ENCODE measurements at regions not wholly inside any gene's neighbourhood (a gene's known extent, or its start where the extent isn't known, plus 50 kb on each side); places are given as distances from the start of the nearest gene placed in this dataset.

DNA sequence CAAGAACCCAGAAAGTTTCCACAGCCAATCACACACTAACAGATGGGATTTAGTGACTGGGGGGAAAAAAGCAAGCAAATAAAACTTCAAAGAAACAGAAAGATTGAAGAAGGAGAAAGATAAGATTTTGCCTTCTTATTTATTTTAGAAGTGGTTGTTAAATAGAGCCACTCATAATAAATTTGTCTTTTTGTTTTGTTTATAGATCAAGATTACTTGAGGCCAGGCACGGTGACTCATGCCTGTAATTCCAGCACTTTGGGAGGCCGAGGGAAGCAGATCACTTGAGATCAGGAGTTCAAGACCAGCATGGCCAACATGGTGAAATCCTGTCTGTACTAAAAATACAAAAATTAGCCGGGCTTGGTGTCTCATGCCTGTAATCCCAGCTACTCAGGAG lies 94.9 kb upstream of the RANBP3L start:
- DNase-seq (no peak), ATAC-seq (ENCODE audit: low read depth) (no peak)
- Mint-ChIP-seq H3K9me3 (no peaks in the 10 kb centered on the region), H3K4me1 (peaks cover 20% of the 10 kb centered on the region), H3K27me3 (no peaks in the 10 kb centered on the region), H3K27ac (no peak overlapping the region), H3K36me3 (ENCODE audit: low read depth) (no peaks in the 10 kb centered on the region), H3K4me3 (no peak overlapping the region)
- ChIA-PET POLR2A (no interaction called here), CTCF (no interaction called here)
- intact Hi-C loops (cut with micrococcal nuclease): loop anchor here (10.0 kb wide), 2 partner anchors 322 to 548 kb away; no protein-coding TSS in a partner anchor
- TF ChIP-seq, protein P1, sequence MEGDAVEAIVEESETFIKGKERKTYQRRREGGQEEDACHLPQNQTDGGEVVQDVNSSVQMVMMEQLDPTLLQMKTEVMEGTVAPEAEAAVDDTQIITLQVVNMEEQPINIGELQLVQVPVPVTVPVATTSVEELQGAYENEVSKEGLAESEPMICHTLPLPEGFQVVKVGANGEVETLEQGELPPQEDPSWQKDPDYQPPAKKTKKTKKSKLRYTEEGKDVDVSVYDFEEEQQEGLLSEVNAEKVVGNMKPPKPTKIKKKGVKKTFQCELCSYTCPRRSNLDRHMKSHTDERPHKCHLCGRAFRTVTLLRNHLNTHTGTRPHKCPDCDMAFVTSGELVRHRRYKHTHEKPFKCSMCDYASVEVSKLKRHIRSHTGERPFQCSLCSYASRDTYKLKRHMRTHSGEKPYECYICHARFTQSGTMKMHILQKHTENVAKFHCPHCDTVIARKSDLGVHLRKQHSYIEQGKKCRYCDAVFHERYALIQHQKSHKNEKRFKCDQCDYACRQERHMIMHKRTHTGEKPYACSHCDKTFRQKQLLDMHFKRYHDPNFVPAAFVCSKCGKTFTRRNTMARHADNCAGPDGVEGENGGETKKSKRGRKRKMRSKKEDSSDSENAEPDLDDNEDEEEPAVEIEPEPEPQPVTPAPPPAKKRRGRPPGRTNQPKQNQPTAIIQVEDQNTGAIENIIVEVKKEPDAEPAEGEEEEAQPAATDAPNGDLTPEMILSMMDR (IDR thresholded peaks at IDR 0.05): no peak

DNA sequence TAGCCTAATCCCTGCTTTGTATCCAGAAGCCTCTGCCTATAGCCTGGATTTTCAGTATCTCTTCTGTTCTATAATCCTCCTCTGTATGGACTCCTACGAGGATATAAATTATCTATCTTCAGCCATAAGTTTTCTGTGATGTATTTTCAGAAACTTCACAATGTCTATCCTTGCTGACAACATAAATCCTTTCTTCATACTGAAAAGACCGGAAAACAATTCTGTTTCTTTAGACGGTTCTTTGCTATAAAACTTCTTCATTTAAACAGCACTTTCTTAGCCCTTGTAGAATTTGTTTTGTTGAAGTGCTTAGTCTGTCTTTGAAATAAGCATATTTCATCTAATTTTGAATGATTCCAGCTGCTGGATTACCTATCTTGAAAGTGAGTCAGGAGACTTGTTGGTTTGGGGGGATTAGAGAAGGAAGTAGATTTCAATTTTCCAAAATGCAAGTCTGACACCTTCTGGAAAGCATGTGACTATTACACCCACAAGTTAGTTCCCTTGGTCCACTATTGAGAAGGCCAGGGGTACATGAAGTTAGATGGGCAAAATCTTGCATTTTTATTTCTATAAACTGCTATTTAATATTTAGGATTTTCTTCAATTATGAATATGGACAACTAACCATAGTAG lies 96.3 kb upstream of the RANBP3L start:
- H3K36me3 Mint-ChIP-seq (ENCODE audit: low read depth): no peaks in the 10 kb centered on the region
- peaks cover 26% of the 10 kb centered on the region for H3K4me1 Mint-ChIP-seq
- ATAC-seq (ENCODE audit: low read depth) (no peak), DNase-seq (no peak)
- H3K4me3 Mint-ChIP-seq: no peak overlapping the region
- intact Hi-C loops (cut with micrococcal nuclease): loop anchor here (2.0 to 10.0 kb wide), 3 partner anchors 133 to 547 kb away; no protein-coding TSS in a partner anchor
- POLR2A ChIA-PET: no interaction called here
- CTCF ChIA-PET: no interaction called here
- H3K27me3 Mint-ChIP-seq: no peaks in the 10 kb centered on the region
- H3K9me3 Mint-ChIP-seq: no peaks in the 10 kb centered on the region
- H3K27ac Mint-ChIP-seq: no peak overlapping the region
- TF ChIP-seq, protein P1 (IDR thresholded peaks at IDR 0.05): no peak

DNA sequence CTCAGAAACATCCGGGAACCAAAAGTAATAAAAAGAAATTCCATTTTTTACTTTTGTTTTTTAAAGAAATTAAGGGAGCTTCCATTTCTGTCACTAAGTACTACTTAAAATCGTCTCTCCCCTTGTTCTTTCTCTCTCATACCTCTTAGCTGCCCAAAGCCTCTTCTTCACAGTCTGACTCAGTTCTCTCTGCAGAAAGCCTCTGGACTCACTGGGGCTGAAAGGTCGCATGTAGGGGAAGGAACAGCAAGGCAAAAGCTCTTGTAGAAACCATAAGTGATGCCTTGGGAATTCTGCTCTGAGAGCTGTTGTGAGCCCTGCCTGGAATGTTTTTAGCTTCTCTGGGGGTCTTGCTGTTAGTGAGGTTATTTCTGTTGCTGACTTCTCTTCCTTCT lies 100.8 kb upstream of the RANBP3L start:
- no peak overlapping the region for H3K4me3 Mint-ChIP-seq
- H3K27ac Mint-ChIP-seq: no peak overlapping the region
- intact Hi-C loops (cut with micrococcal nuclease): no loop called here
- POLR2A ChIA-PET: no interaction called here
- ATAC-seq (ENCODE audit: low read depth) (no peak), DNase-seq (no peak)
- CTCF ChIA-PET: no interaction called here
- H3K4me1 Mint-ChIP-seq: peaks cover 22% of the 10 kb centered on the region
- H3K27me3 Mint-ChIP-seq: no peaks in the 10 kb centered on the region
- TF ChIP-seq, protein P1 (IDR thresholded peaks at IDR 0.05): no peak
- H3K9me3 Mint-ChIP-seq: no peaks in the 10 kb centered on the region
- H3K36me3 Mint-ChIP-seq (ENCODE audit: low read depth): no peaks in the 10 kb centered on the region

DNA sequence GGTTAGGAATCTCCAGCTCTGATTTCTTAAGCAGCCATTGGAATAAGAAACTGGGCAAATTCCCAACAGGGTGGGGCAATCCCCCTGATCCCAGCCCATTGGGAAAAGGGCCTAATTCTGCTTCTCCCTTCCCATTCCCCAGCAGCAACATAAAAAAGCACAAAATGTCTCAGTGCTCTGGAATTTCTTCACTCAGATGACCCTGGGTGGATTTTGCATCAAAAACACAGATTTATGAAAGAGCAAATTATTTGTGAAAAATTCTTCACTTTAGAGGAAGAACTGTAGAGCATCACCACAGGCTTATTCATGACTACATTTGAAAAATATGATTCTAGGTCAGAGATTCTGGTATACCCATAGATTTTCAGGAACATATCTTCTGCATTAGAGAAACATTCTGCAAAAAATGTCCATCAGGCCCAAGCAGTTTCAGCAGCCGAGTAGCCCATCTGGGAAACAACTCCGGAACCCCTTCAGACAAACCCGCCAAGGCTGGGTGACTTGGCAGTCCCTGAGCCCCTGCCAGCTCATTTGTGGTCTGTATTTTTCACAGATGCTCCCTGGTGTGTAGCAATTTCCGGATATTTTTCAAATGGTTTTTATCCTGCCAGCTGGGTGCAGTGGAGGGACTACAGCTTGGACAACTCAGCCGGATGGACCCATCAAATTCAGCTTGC lies 102.1 kb upstream of the RANBP3L start:
- ATAC-seq (ENCODE audit: low read depth): peak; percentile 60
- H3K4me3 Mint-ChIP-seq: no peak overlapping the region
- intact Hi-C loops (cut with micrococcal nuclease): no loop called here

DNA sequence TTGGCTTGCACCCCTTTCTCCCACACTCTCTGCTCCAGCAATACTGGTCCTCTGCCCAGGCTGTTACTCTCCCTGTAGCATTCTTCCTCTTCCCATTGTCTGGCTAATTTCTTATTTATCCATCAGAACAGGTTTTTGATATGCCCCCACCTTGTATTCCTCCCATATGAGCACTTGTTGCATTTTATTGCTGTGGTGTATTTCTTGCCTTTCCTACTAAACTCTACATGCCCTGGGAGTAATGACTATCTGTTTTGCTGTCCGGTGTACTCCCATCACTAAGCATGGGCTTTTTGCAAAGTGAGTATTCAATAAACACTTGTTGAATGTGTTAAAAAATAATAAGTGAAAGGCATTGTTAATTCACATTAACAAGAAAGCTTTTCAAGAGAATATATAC lies 104.3 kb upstream of the RANBP3L start:
- Mint-ChIP-seq H3K36me3 (ENCODE audit: low read depth) (no peaks in the 10 kb centered on the region), H3K27ac (no peak overlapping the region), H3K4me3 (no peak overlapping the region), H3K27me3 (no peaks in the 10 kb centered on the region), H3K9me3 (no peaks in the 10 kb centered on the region), H3K4me1 (peaks cover 22% of the 10 kb centered on the region)
- ATAC-seq (ENCODE audit: low read depth) (no peak), DNase-seq (no peak)
- TF ChIP-seq, protein P1 (IDR thresholded peaks at IDR 0.05): no peak
- ChIA-PET POLR2A (no interaction called here), CTCF (no interaction called here)
- intact Hi-C loops (cut with micrococcal nuclease): no loop called here

More for the DNA sequence above, 102.1 kb upstream of the RANBP3L start:
- no peak for DNase-seq
- Mint-ChIP-seq H3K27me3 (no peaks in the 10 kb centered on the region), H3K36me3 (ENCODE audit: low read depth) (no peaks in the 10 kb centered on the region), H3K27ac (peak overlapping the region; percentile 5), H3K4me1 (peaks cover 22% of the 10 kb centered on the region), H3K9me3 (no peaks in the 10 kb centered on the region)
- POLR2A ChIA-PET: no interaction called here
- TF ChIP-seq, protein P1 (IDR thresholded peaks at IDR 0.05): no peak
- CTCF ChIA-PET: no interaction called here
